Fibroblast of lung (primary cell): ENCODE measurements at regions not wholly inside any gene's neighbourhood (a gene's known extent, or its start where the extent isn't known, plus 50 kb on each side); places are given as distances from the start of the nearest gene placed in this dataset.

Experiments used
- CTCF ChIP-seq, 2 donors: IDR thresholded peaks in 1 of 2; conservative IDR thresholded peaks in 1 of 2; 1 replicate in 1 of 2; 2 replicates in 1 of 2; pipeline ENCODE4 v1.5.1; 2011 to 2012; ENCODE audit warnings: low read length in 2 of 2, control low read depth in 1 of 2, inconsistent platforms in 1 of 2, low read depth in 1 of 2, mild to moderate bottlenecking in 1 of 2
- EZH2 ChIP-seq: IDR thresholded peaks from 2 replicates; pipeline ENCODE4 v1.5.1; 2012; ENCODE audit warnings: low read length, control low read depth, mild to moderate bottlenecking; ENCODE audit errors: missing control alignments

- TF ChIP-seq CTCF (conservative IDR thresholded peaks at IDR 0.05 in 1 of 2, IDR thresholded peaks at IDR 0.05 in 1 of 2; ENCODE audit: low read depth in 1 of 2, low read length in 2 of 2) (no peak), EZH2 (no peak)
Observed at GRCh38 chr1:4594286-4594991, 60.0 kb upstream of the AJAP1 start.
